ENCODE measurements at regions not wholly inside any gene's neighbourhood (a gene's known extent, or its start where the extent isn't known, plus 50 kb on each side); places are given as distances from the start of the nearest gene placed in this dataset.
A peak's percentile ranks its signal among the peaks of the same experiment; 100 is the strongest.

DNA sequence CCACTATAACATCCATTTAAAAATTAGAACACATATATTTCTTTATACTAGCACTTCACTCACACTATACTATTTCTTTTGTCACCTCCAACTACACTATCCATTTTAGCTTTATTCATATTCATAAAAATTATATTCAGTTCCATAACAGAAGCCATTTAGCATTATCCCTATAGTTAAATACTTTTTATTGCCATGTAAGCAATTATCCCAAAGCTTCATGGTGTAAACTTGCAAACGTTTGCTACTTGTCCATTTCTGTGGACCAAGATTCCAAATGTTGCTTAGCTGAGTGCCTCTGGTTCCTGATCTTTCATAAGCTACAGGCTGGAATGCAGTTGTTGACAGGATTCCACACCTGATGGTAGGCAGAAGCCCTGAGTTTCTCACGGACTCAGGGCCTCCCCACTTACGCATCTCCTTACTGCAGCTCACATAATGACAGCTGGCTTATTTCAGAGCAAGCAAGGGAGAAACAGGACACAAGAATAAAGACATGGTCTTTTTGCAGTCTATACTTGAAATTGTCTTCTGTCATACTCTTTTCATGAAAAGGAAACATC is 1584.8 kb downstream of the SLITRK5 start:
- TF ChIP-seq, protein P1, sequence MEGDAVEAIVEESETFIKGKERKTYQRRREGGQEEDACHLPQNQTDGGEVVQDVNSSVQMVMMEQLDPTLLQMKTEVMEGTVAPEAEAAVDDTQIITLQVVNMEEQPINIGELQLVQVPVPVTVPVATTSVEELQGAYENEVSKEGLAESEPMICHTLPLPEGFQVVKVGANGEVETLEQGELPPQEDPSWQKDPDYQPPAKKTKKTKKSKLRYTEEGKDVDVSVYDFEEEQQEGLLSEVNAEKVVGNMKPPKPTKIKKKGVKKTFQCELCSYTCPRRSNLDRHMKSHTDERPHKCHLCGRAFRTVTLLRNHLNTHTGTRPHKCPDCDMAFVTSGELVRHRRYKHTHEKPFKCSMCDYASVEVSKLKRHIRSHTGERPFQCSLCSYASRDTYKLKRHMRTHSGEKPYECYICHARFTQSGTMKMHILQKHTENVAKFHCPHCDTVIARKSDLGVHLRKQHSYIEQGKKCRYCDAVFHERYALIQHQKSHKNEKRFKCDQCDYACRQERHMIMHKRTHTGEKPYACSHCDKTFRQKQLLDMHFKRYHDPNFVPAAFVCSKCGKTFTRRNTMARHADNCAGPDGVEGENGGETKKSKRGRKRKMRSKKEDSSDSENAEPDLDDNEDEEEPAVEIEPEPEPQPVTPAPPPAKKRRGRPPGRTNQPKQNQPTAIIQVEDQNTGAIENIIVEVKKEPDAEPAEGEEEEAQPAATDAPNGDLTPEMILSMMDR (IDR thresholded peaks at IDR 0.05) = no peak
- TF ChIP-seq POLR2AphosphoS5 (IDR thresholded peaks at IDR 0.05) = peak in 1 of 4 donors; percentile 51

Measured in sigmoid colon (tissue), 4 donors.